ENCODE measurements at regions not wholly inside any gene's neighbourhood (a gene's known extent, or its start where the extent isn't known, plus 50 kb on each side); places are given as distances from the start of the nearest gene placed in this dataset.

DNA sequence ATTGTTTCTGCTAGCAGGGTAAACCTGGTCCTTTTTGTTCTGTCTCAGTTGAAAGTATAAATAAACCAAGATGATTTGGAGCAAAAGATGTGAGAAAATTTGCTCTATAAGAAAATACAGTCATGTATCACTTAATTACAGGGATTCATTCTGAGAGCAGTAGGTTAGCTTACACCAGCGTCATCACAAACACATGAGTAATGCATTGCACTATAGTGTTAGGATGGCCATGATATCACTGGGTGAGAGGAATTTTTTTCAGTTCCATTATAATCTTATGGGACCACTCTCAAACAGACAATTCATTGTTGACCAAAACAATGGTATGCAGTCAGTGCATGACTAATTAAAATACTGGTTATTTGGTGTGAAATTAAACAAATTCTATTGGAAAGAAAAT lies 430.9 kb downstream of the CHSY3 start:
- H2AK5ac ChIP-seq (ENCODE audit: insufficient read length, low read length): no peak overlapping the region
- H3K18ac ChIP-seq (ENCODE audit: insufficient read length, low read depth, low read length): no peak overlapping the region
- no peak overlapping the region for H4K91ac ChIP-seq (ENCODE audit: insufficient read length, low read depth, low read length)
- H3K79me2 ChIP-seq (ENCODE audit: insufficient read depth, low read length): no peaks in the 10 kb centered on the region
- H3K9ac ChIP-seq (ENCODE audit: extremely low read depth, insufficient read length, low read length): no peak overlapping the region
- Mint-ChIP-seq H3K9me3 (peaks cover 13 to 15% of the 10 kb centered on the region in 2 experiments; a peak in 4 of 5 replicates), H3K4me1 (peaks cover 0 to 9% of the 10 kb centered on the region in 2 experiments; a peak in 3 of 4 replicates), H3K27ac (no peak overlapping the region), H3K36me3 (ENCODE audit: insufficient read depth in 1 of 3, low read depth in 3 of 3) (peaks cover 2 to 15% (median 5%) of the 10 kb centered on the region in 3 experiments), H3K4me3 (no peak overlapping the region), H3K27me3 (ENCODE audit: low read depth) (no peaks in the 10 kb centered on the region)
- no peak overlapping the region for H4K8ac ChIP-seq (replicated peaks; ENCODE audit: insufficient read length, low read depth, low read length)
- no peak overlapping the region for H2BK15ac ChIP-seq (ENCODE audit: low read depth, low read length)
- no peak overlapping the region for H2AFZ ChIP-seq (ENCODE audit: low read length)
- no peak overlapping the region for H2BK120ac ChIP-seq (ENCODE audit: low read depth, low read length, poor library complexity, severe bottlenecking)
- H4K20me1 ChIP-seq (ENCODE audit: control insufficient read depth, insufficient read depth, insufficient read length): no peaks in the 10 kb centered on the region
- H3K79me1 ChIP-seq (ENCODE audit: insufficient read depth, low read depth, low read length, poor library complexity, severe bottlenecking): no peaks in the 10 kb centered on the region
- H3K23ac ChIP-seq (ENCODE audit: insufficient read length, low read depth, low read length): no peak overlapping the region
- DNase-seq: no peak
- no peak overlapping the region for H2BK20ac ChIP-seq (ENCODE audit: low read depth, low read length, poor library complexity, severe bottlenecking)
- H3K4ac ChIP-seq (ENCODE audit: low read depth, low read length): no peak overlapping the region
- H3T11ph ChIP-seq (ENCODE audit: low read length): no peak overlapping the region
- no peak overlapping the region for H3K27ac ChIP-seq (ENCODE audit: insufficient read length, low read depth, low read length)
- no peak overlapping the region for H4K5ac ChIP-seq (ENCODE audit: insufficient read length, low read depth, low read length)
- no peaks in the 10 kb centered on the region; the same call in 1 of the 2 replicates for H3K4me1 ChIP-seq (ENCODE audit: insufficient read depth, low read length)
- H3K14ac ChIP-seq (ENCODE audit: insufficient read depth, low read length): no peak overlapping the region
- H3K27me3 ChIP-seq (ENCODE audit: insufficient read depth, low read length): no peaks in the 10 kb centered on the region
- H3K4me2 ChIP-seq (ENCODE audit: insufficient read depth, insufficient read length, low read length): no peak overlapping the region
- no peak overlapping the region for H3K56ac ChIP-seq (ENCODE audit: insufficient read length, low read depth, low read length)
- no peak overlapping the region for H2BK5ac ChIP-seq (ENCODE audit: insufficient read length, low read length)
- TF ChIP-seq, protein P1, sequence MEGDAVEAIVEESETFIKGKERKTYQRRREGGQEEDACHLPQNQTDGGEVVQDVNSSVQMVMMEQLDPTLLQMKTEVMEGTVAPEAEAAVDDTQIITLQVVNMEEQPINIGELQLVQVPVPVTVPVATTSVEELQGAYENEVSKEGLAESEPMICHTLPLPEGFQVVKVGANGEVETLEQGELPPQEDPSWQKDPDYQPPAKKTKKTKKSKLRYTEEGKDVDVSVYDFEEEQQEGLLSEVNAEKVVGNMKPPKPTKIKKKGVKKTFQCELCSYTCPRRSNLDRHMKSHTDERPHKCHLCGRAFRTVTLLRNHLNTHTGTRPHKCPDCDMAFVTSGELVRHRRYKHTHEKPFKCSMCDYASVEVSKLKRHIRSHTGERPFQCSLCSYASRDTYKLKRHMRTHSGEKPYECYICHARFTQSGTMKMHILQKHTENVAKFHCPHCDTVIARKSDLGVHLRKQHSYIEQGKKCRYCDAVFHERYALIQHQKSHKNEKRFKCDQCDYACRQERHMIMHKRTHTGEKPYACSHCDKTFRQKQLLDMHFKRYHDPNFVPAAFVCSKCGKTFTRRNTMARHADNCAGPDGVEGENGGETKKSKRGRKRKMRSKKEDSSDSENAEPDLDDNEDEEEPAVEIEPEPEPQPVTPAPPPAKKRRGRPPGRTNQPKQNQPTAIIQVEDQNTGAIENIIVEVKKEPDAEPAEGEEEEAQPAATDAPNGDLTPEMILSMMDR (conservative IDR thresholded peaks at IDR 0.05): no peak
- H3K23me2 ChIP-seq (ENCODE audit: insufficient read length, low read depth, low read length, poor library complexity, severe bottlenecking): no peaks in the 10 kb centered on the region
- peaks cover 4% of the 10 kb centered on the region for H3K9me3 ChIP-seq (ENCODE audit: control insufficient read depth, low read depth, low read length)
- H2BK12ac ChIP-seq (ENCODE audit: insufficient read length, low read depth, low read length): no peak overlapping the region
- WGBS (ENCODE audit: extremely low coverage, insufficient read length, low lambda C conversion rate): no CpG with 5 or more reads among the region's 1 CpG
